T-cell (primary cell): ENCODE measurements at regions not wholly inside any gene's neighbourhood (a gene's known extent, or its start where the extent isn't known, plus 50 kb on each side); places are given as distances from the start of the nearest gene placed in this dataset.

Source experiments
- ATAC-seq, 4 experiments: fragments of 200-7000 bp in 3 of 4; fragments of 150-1000 bp in 1 of 4; cut with Tn5 transposase; replicated peaks in 1 of 4; 1 replicate in 3 of 4; 2 replicates in 1 of 4; pipeline ENCODE4 v1.10.0; 2021; ENCODE audit warnings: moderate library complexity in 3 of 4, mild to moderate bottlenecking in 2 of 4, moderate number of reproducible peaks in 1 of 4
- CTCF ChIA-PET, 2 donors: fragments of 300-600 bp; sonication (Branson Sonifier 250); formaldehyde crosslinking; loops; one replicate each; lab custom pipeline; 2022; ENCODE audit warnings: antibody characterized with exemption in 2 of 2; lab: Charles Lee
- POLR2A ChIA-PET, 2 donors: fragments of 300-600 bp; sonication (Branson Sonifier 250); formaldehyde crosslinking; loops; one replicate each; lab custom pipeline; 2022; ENCODE audit warnings: antibody characterized with exemption in 2 of 2; lab: Charles Lee
- DNase-seq, 35 experiments: peaks; one replicate each; pipeline versions ENCODE4 v3.0.0 to v3.0.0-alpha.2; 2013 to 2023
- H3K27ac ChIP-seq: one replicate; pipeline ENCODE4 v1.5.1; 2013; ENCODE audit warnings: low read length
- H3K27me3 ChIP-seq, 2 experiments: replicated peaks in 1 of 2; 1 replicate in 1 of 2; 2 replicates in 1 of 2; pipeline versions ENCODE4 v1.6.1 to v1.7.0; 2013; ENCODE audit warnings: low read length in 1 of 2, mixed read lengths in 1 of 2; ENCODE audit not compliant: control insufficient read depth in 2 of 2, insufficient read depth in 2 of 2; ENCODE audit errors: extremely low read depth in 1 of 2
- H3K36me3 ChIP-seq, 2 donors: 1 replicate in 1 of 2; 2 replicates in 1 of 2; pipeline versions ENCODE4 v1.6.1 to v1.7.0; 2013; ENCODE audit warnings: low read length in 1 of 2; ENCODE audit not compliant: control insufficient read depth in 2 of 2, insufficient read depth in 1 of 2; ENCODE audit errors: extremely low read depth in 1 of 2
- H3K4me1 ChIP-seq, 2 experiments: 1 replicate in 1 of 2; 2 replicates in 1 of 2; pipeline versions ENCODE4 v1.6.1 to v1.7.0; 2013; ENCODE audit warnings: low read length in 2 of 2, mixed read lengths in 1 of 2; ENCODE audit not compliant: insufficient read depth in 2 of 2, control insufficient read depth in 1 of 2; ENCODE audit errors: extremely low read depth in 1 of 2
- H3K4me3 ChIP-seq, 2 donors: 1 replicate in 1 of 2; 2 replicates in 1 of 2; pipeline versions ENCODE4 v1.5.1 to v1.7.0; 2013; ENCODE audit warnings: mild to moderate bottlenecking in 2 of 2, low read length in 1 of 2, moderate library complexity in 1 of 2; ENCODE audit not compliant: control insufficient read depth in 1 of 2; ENCODE audit errors: extremely low read depth in 1 of 2
- H3K9me3 ChIP-seq: 2 replicates; pipeline ENCODE4 v1.7.0; 2013
- H3K27ac Mint-ChIP-seq, 2 donors: one replicate each; pipeline ENCODE4 v1.8.0; 2020 to 2021; ENCODE audit warnings: mild to moderate bottlenecking in 2 of 2, mixed read lengths in 2 of 2
- H3K27me3 Mint-ChIP-seq, 2 donors: one replicate each; pipeline ENCODE4 v1.8.0; 2021 to 2022; ENCODE audit warnings: mixed read lengths in 2 of 2
- H3K36me3 Mint-ChIP-seq: one replicate; pipeline ENCODE4 v1.8.0; 2021; ENCODE audit warnings: mixed read lengths
- H3K4me1 Mint-ChIP-seq, 3 donors: one replicate each; pipeline ENCODE4 v1.8.0; 2020 to 2022; ENCODE audit warnings: mixed read lengths in 3 of 3, mild to moderate bottlenecking in 1 of 3
- H3K4me3 Mint-ChIP-seq, 3 donors: one replicate each; pipeline ENCODE4 v1.8.0; 2020 to 2022; ENCODE audit warnings: mild to moderate bottlenecking in 3 of 3, mixed read lengths in 3 of 3, moderate library complexity in 3 of 3
- H3K9me3 Mint-ChIP-seq, 3 donors: one replicate each; pipeline ENCODE4 v1.8.0; 2020 to 2022; ENCODE audit warnings: mixed read lengths in 3 of 3
- WGBS: methylation state at CpG from one replicate; pipeline ENCODE4 v1.1.5; 2013; ENCODE audit warnings: missing lambda C conversion rate; ENCODE audit not compliant: insufficient coverage; 5-methylcytosine and 5-hydroxymethylcytosine counted together

- no peaks in the 10 kb centered on the region for H3K36me3 Mint-ChIP-seq
- CTCF ChIA-PET: no interaction called here
- POLR2A ChIA-PET: no interaction called here
- H3K9me3 Mint-ChIP-seq: peaks cover 0 to 10% (median 2%) of the 10 kb centered on the region in 3 donors
- DNase-seq: no peak
- Histone ChIP-seq H3K36me3 (no peaks in the 10 kb centered on the region), H3K4me3 (no peak overlapping the region), H3K27me3 (no peaks in the 10 kb centered on the region), H3K9me3 (no peaks in the 10 kb centered on the region), H3K27ac (no peak overlapping the region), H3K4me1 (no peaks in the 10 kb centered on the region)
- H3K4me1 Mint-ChIP-seq: no peaks in the 10 kb centered on the region
- 83% methylated on average over 1 of the region's 1 CpG for WGBS
- no peak for ATAC-seq
- no peak overlapping the region for H3K27ac Mint-ChIP-seq
- no peak overlapping the region for H3K4me3 Mint-ChIP-seq
- no peaks in the 10 kb centered on the region for H3K27me3 Mint-ChIP-seq
Observed at GRCh38 chr4:96983830-96984229, 1143.9 kb downstream of the PDHA2 start.

GRCh38 chr4:96986816-96987215, 1146.9 kb downstream of the PDHA2 start:
- ATAC-seq (no peak), DNase-seq (no peak)
- Mint-ChIP-seq H3K36me3 (no peaks in the 10 kb centered on the region), H3K27me3 (no peaks in the 10 kb centered on the region), H3K4me3 (no peak overlapping the region), H3K9me3 (peaks cover 0 to 14% (median 0%) of the 10 kb centered on the region in 3 donors), H3K4me1 (no peaks in the 10 kb centered on the region), H3K27ac (no peak overlapping the region)
- Histone ChIP-seq H3K27me3 (no peaks in the 10 kb centered on the region), H3K4me1 (no peaks in the 10 kb centered on the region), H3K9me3 (no peaks in the 10 kb centered on the region), H3K4me3 (no peak overlapping the region), H3K27ac (no peak overlapping the region), H3K36me3 (no peaks in the 10 kb centered on the region)
- CTCF ChIA-PET: no interaction called here
- WGBS: no CpG with 5 or more reads among the region's 1 CpG
- POLR2A ChIA-PET: no interaction called here

- ATAC-seq: no peak
- H3K27me3 ChIP-seq: no peaks in the 10 kb centered on the region
- 100% methylated on average over 1 of the region's 1 CpG for WGBS
- DNase-seq: no peak
- no peak overlapping the region for H3K27ac Mint-ChIP-seq
- ChIA-PET POLR2A (no interaction called here), CTCF (no interaction called here)
- no peaks in the 10 kb centered on the region for H3K4me1 ChIP-seq
- peaks cover 3 to 18% (median 5%) of the 10 kb centered on the region in 3 donors for H3K9me3 Mint-ChIP-seq
- no peaks in the 10 kb centered on the region for H3K27me3 Mint-ChIP-seq
- no peak overlapping the region for H3K4me3 ChIP-seq
- no peak overlapping the region for H3K4me3 Mint-ChIP-seq
- no peaks in the 10 kb centered on the region for H3K4me1 Mint-ChIP-seq
- H3K36me3 Mint-ChIP-seq: no peaks in the 10 kb centered on the region
- H3K27ac ChIP-seq: no peak overlapping the region
- no peaks in the 10 kb centered on the region for H3K36me3 ChIP-seq
- no peaks in the 10 kb centered on the region for H3K9me3 ChIP-seq
Observed at GRCh38 chr4:96991083-96991482, 1151.2 kb downstream of the PDHA2 start.

- no peaks in the 10 kb centered on the region for H3K27me3 Mint-ChIP-seq
- Histone ChIP-seq H3K27ac (no peak overlapping the region), H3K9me3 (no peaks in the 10 kb centered on the region), H3K36me3 (no peaks in the 10 kb centered on the region), H3K27me3 (no peaks in the 10 kb centered on the region), H3K4me1 (no peaks in the 10 kb centered on the region), H3K4me3 (no peak overlapping the region)
- H3K36me3 Mint-ChIP-seq: no peaks in the 10 kb centered on the region
- POLR2A ChIA-PET: no interaction called here
- H3K4me1 Mint-ChIP-seq: no peaks in the 10 kb centered on the region
- no peak for DNase-seq
- no peak for ATAC-seq
- peaks cover 5 to 18% (median 5%) of the 10 kb centered on the region in 3 donors for H3K9me3 Mint-ChIP-seq
- CTCF ChIA-PET: no interaction called here
- no peak overlapping the region for H3K4me3 Mint-ChIP-seq
- no peak overlapping the region for H3K27ac Mint-ChIP-seq
- 80% methylated on average over 1 of the region's 4 CpGs for WGBS
Observed at GRCh38 chr4:96992443-96992842, 1150.8 kb downstream of the STPG2 start.

GRCh38 chr4:96993560-96993959, 1149.7 kb downstream of the STPG2 start:
- Mint-ChIP-seq H3K9me3 (peaks cover 5 to 13% (median 5%) of the 10 kb centered on the region in 3 donors), H3K27ac (no peak overlapping the region), H3K4me1 (no peaks in the 10 kb centered on the region), H3K36me3 (no peaks in the 10 kb centered on the region), H3K4me3 (no peak overlapping the region), H3K27me3 (no peaks in the 10 kb centered on the region)
- 57% methylated on average over 3 of the region's 3 CpGs for WGBS
- Histone ChIP-seq H3K4me1 (no peaks in the 10 kb centered on the region), H3K4me3 (no peak overlapping the region), H3K27ac (no peak overlapping the region), H3K9me3 (no peaks in the 10 kb centered on the region), H3K27me3 (no peaks in the 10 kb centered on the region), H3K36me3 (no peaks in the 10 kb centered on the region)
- no peak for DNase-seq
- POLR2A ChIA-PET: no interaction called here
- CTCF ChIA-PET: no interaction called here
- ATAC-seq: no peak

GRCh38 chr4:97003715-97004114, 1139.6 kb downstream of the STPG2 start:
- peaks cover 4 to 5% (median 4%) of the 10 kb centered on the region in 3 donors for H3K9me3 Mint-ChIP-seq
- no peaks in the 10 kb centered on the region for H3K36me3 Mint-ChIP-seq
- Histone ChIP-seq H3K9me3 (no peaks in the 10 kb centered on the region), H3K4me3 (no peak overlapping the region), H3K27ac (no peak overlapping the region), H3K27me3 (no peaks in the 10 kb centered on the region), H3K4me1 (no peaks in the 10 kb centered on the region), H3K36me3 (no peaks in the 10 kb centered on the region)
- ChIA-PET CTCF (no interaction called here), POLR2A (no interaction called here)
- DNase-seq (no peak), ATAC-seq (no peak)
- H3K4me3 Mint-ChIP-seq: no peak overlapping the region
- H3K27ac Mint-ChIP-seq: no peak overlapping the region
- H3K27me3 Mint-ChIP-seq: no peaks in the 10 kb centered on the region
- H3K4me1 Mint-ChIP-seq: no peaks in the 10 kb centered on the region

- Histone ChIP-seq H3K4me3 (no peak overlapping the region), H3K4me1 (no peaks in the 10 kb centered on the region), H3K9me3 (no peaks in the 10 kb centered on the region), H3K27me3 (no peaks in the 10 kb centered on the region), H3K27ac (no peak overlapping the region), H3K36me3 (no peaks in the 10 kb centered on the region)
- POLR2A ChIA-PET: no interaction called here
- peaks cover 0 to 8% (median 3%) of the 10 kb centered on the region in 3 donors for H3K9me3 Mint-ChIP-seq
- no peaks in the 10 kb centered on the region for H3K4me1 Mint-ChIP-seq
- no peak overlapping the region for H3K27ac Mint-ChIP-seq
- WGBS: no CpG with 5 or more reads among the region's 3 CpGs
- CTCF ChIA-PET: no interaction called here
- ATAC-seq (no peak), DNase-seq (no peak)
- H3K27me3 Mint-ChIP-seq: no peaks in the 10 kb centered on the region
- no peaks in the 10 kb centered on the region for H3K36me3 Mint-ChIP-seq
- H3K4me3 Mint-ChIP-seq: no peak overlapping the region
Observed at GRCh38 chr4:97013309-97013708, 1130.0 kb downstream of the STPG2 start.
